ENCODE measurements at regions not wholly inside any gene's neighbourhood (a gene's known extent, or its start where the extent isn't known, plus 50 kb on each side); places are given as distances from the start of the nearest gene placed in this dataset.

DNA sequence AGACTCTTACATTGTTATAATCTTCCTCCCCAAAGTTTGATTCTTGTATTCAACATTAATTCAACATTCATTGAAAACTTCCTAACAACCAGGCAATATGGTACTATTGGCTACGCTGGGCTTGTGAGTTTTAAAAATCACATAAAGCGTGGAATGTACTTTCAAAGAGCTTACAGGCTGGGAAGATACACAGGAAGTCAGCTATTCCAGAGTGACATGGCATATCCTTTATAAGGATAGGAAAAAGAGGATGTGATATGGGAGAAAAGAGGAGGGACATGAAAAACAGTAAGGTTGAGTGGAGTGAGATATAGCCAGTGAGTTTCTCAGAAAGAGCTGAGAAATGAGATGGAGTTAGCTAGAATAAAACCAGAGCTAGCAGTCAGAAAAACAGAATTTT, 103.6 kb upstream of the ATF7IP start:
- TF ChIP-seq, protein P1, sequence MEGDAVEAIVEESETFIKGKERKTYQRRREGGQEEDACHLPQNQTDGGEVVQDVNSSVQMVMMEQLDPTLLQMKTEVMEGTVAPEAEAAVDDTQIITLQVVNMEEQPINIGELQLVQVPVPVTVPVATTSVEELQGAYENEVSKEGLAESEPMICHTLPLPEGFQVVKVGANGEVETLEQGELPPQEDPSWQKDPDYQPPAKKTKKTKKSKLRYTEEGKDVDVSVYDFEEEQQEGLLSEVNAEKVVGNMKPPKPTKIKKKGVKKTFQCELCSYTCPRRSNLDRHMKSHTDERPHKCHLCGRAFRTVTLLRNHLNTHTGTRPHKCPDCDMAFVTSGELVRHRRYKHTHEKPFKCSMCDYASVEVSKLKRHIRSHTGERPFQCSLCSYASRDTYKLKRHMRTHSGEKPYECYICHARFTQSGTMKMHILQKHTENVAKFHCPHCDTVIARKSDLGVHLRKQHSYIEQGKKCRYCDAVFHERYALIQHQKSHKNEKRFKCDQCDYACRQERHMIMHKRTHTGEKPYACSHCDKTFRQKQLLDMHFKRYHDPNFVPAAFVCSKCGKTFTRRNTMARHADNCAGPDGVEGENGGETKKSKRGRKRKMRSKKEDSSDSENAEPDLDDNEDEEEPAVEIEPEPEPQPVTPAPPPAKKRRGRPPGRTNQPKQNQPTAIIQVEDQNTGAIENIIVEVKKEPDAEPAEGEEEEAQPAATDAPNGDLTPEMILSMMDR (IDR thresholded peaks at IDR 0.05; ENCODE audit: low read depth, low read length): no peak
- no peak for TF ChIP-seq POLR2A (IDR thresholded peaks at IDR 0.05; ENCODE audit: extremely low read depth, insufficient read length)
- TF ChIP-seq, protein P2, sequence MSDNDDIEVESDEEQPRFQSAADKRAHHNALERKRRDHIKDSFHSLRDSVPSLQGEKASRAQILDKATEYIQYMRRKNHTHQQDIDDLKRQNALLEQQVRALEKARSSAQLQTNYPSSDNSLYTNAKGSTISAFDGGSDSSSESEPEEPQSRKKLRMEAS (IDR thresholded peaks at IDR 0.05; ENCODE audit: low read depth, low read length): no peak
